22Rv1 (cell line): ENCODE measurements at regions not wholly inside any gene's neighbourhood (a gene's known extent, or its start where the extent isn't known, plus 50 kb on each side); places are given as distances from the start of the nearest gene placed in this dataset.

Source experiments
- H3K27ac ChIP-seq: fragments of 450-650 bp; 2 replicates; pipeline ENCODE4 v1.5.1; 2017
- CTCF ChIP-seq: fragments of 450-650 bp; IDR thresholded peaks from 2 replicates; pipeline ENCODE4 v1.5.1; 2017; ENCODE audit warnings: mild to moderate bottlenecking
- ZFX ChIP-seq: fragments of 450-650 bp; IDR thresholded peaks from 2 replicates; pipeline ENCODE4 v1.6.1; 2017; ENCODE audit warnings: antibody characterized with exemption, borderline replicate concordance

- peak overlapping the region; percentile 63 for H3K27ac ChIP-seq
- TF ChIP-seq ZFX (no peak), CTCF (no peak)
Observed at GRCh38 chr12:92032101-92032500, 113.5 kb downstream of the BTG1 start.

- TF ChIP-seq CTCF = no peak
- no peak for TF ChIP-seq ZFX
- peak overlapping the region; percentile 63 for H3K27ac ChIP-seq
Observed at GRCh38 chr12:92030618-92031017, 115.0 kb downstream of the BTG1 start.

- H3K27ac ChIP-seq = peak overlapping the region; percentile 63
- TF ChIP-seq ZFX = no peak
- TF ChIP-seq CTCF = no peak
Observed at GRCh38 chr12:92029902-92030586, 115.6 kb downstream of the BTG1 start.

GRCh38 chr12:92029136-92029535 is 116.5 kb downstream of the BTG1 start:
- peak overlapping the region; percentile 63 for H3K27ac ChIP-seq
- no peak for TF ChIP-seq ZFX
- no peak for TF ChIP-seq CTCF

GRCh38 chr12:92028441-92028709 is 117.3 kb downstream of the BTG1 start:
- no peak for TF ChIP-seq CTCF
- no peak for TF ChIP-seq ZFX
- peak overlapping the region; percentile 63 for H3K27ac ChIP-seq

GRCh38 chr12:92027701-92028440 is 117.8 kb downstream of the BTG1 start:
- TF ChIP-seq CTCF (no peak), ZFX (no peak)
- peak overlapping the region; percentile 63 for H3K27ac ChIP-seq

GRCh38 chr12:92027243-92027642 is 118.4 kb downstream of the BTG1 start:
- TF ChIP-seq ZFX = no peak
- H3K27ac ChIP-seq = no peak overlapping the region
